K562 (cell line): ENCODE measurements at regions not wholly inside any gene's neighbourhood (a gene's known extent, or its start where the extent isn't known, plus 50 kb on each side); places are given as distances from the start of the nearest gene placed in this dataset.

Experiments used
- ATAC-seq: fragments of 200-7000 bp; cut with Tn5 transposase; 3 replicates; pipeline ENCODE4 v1.9.1; 2020; ENCODE audit warnings: moderate library complexity
- BruUV-seq: library from RNA; stranded (reverse); fragments of 400-500 nt; replicated peaks from 2 replicates; lab custom pipeline; 2021; lab: Mats Ljungman, UMichigan
- CTCF ChIA-PET: fragments of 300-600 bp; formaldehyde crosslinking; extraction: SDS; loops from one replicate; lab custom pipeline; 2021; ENCODE audit warnings: low intra/inter-chr PET ratio; lab: Yijun Ruan, JAX
- POLR2A ChIA-PET: fragments of 300-600, 350-650 bp; sonication (Branson Sonifier 250); formaldehyde crosslinking; extraction: SDS; loops from one replicate; lab custom pipeline; 2021; ENCODE audit warnings: antibody characterized with exemption, inconsistent platforms; lab: Yijun Ruan, JAX
- DNase-seq, 4 experiments: peaks; one replicate each; pipeline versions ENCODE4 v3.0.0 to v3.0.0-alpha.2; 2011 to 2018; ENCODE audit warnings: low spot score in 3 of 4, mixed read lengths in 3 of 4; ENCODE audit errors: extremely low read depth in 1 of 4
- FAIRE-seq: peaks from 2 replicates; lab custom pipeline; 2011; peaks lifted over from hg19 to GRCh38; lab: Jason Lieb, UNC
- H2AFZ ChIP-seq: 2 replicates; pipeline ENCODE4 v1.6.0; 2011; ENCODE audit warnings: low read depth, low read length, control low read depth, inconsistent platforms
- H3K27ac ChIP-seq: fragments of 200-600 bp; 3 replicates; pipeline ENCODE4 v1.8.0; 2011; ENCODE audit warnings: low read depth, mild to moderate bottlenecking, control low read depth, inconsistent platforms, low read length, moderate library complexity, mixed read lengths; ENCODE audit errors: extremely low read depth
- H3K27me3 ChIP-seq, 2 experiments: fragments of 300-600 bp in 1 of 2; 2 replicates in 1 of 2; 3 replicates in 1 of 2; pipeline versions ENCODE4 v1.6.0 to v1.8.0; 2011; ENCODE audit warnings: inconsistent platforms in 2 of 2, low read length in 2 of 2, mild to moderate bottlenecking in 1 of 2, mixed read lengths in 1 of 2, moderate library complexity in 1 of 2; ENCODE audit not compliant: control insufficient read depth in 2 of 2, insufficient read depth in 2 of 2
- H3K36me3 ChIP-seq: fragments of 300-600 bp; 3 replicates; pipeline ENCODE4 v1.8.0; 2011; ENCODE audit warnings: mild to moderate bottlenecking, low read length, inconsistent platforms; ENCODE audit not compliant: control insufficient read depth, insufficient read depth
- H3K4me1 ChIP-seq, 2 experiments: fragments of 200-600 bp in 1 of 2; replicated peaks in 1 of 2; 2 replicates in 1 of 2; 3 replicates in 1 of 2; pipeline versions ENCODE4 v1.5.1 to v1.8.0; 2011; ENCODE audit warnings: inconsistent platforms in 2 of 2, low read length in 2 of 2, mild to moderate bottlenecking in 1 of 2, mixed read lengths in 1 of 2, moderate library complexity in 1 of 2; ENCODE audit not compliant: control insufficient read depth in 2 of 2, insufficient read depth in 2 of 2
- H3K4me2 ChIP-seq: 2 replicates; pipeline ENCODE4 v1.6.1; 2011; ENCODE audit warnings: low read length, control low read depth, inconsistent platforms, mixed read lengths; ENCODE audit not compliant: insufficient read depth
- H3K4me3 ChIP-seq: fragments of 200-600 bp; sonication (generic), shearing (Covaris generic); 2 replicates; pipeline ENCODE4 v1.5.1; 2016; ENCODE audit warnings: control low read depth, inconsistent platforms
- H3K79me2 ChIP-seq: fragments of 200-600 bp; 3 replicates; pipeline ENCODE4 v1.8.0; 2011; ENCODE audit warnings: low read length, inconsistent platforms; ENCODE audit not compliant: control insufficient read depth, insufficient read depth
- H3K9ac ChIP-seq, 2 experiments: 2 replicates each; pipeline versions ENCODE4 v1.6.0 to v1.6.1; 2011; ENCODE audit warnings: low read depth in 2 of 2, low read length in 2 of 2, control low read depth in 1 of 2, inconsistent platforms in 1 of 2, mild to moderate bottlenecking in 1 of 2, mixed read lengths in 1 of 2; ENCODE audit not compliant: insufficient read depth in 1 of 2
- H3K9me1 ChIP-seq: one replicate; pipeline ENCODE4 v1.6.0; 2011; ENCODE audit warnings: inconsistent platforms, mild to moderate bottlenecking, low read length, moderate library complexity; ENCODE audit not compliant: control insufficient read depth, insufficient read depth
- H3K9me3 ChIP-seq: replicated peaks from 2 replicates; pipeline ENCODE4 v1.5.1; 2011; ENCODE audit warnings: low read depth, low read length, inconsistent platforms; ENCODE audit not compliant: control insufficient read depth, insufficient read depth
- H4K20me1 ChIP-seq: replicated peaks from 2 replicates; pipeline ENCODE4 v1.6.1; 2011; ENCODE audit warnings: low read length, inconsistent platforms, mixed read lengths; ENCODE audit not compliant: control insufficient read depth, insufficient read depth
- BRD9 ChIP-seq: fragments of 450-650 bp; IDR thresholded peaks from 2 replicates; pipeline ENCODE4 v1.6.1; 2018; ENCODE audit warnings: low read depth; ENCODE audit not compliant: partially characterized antibody
- CHD7 ChIP-seq: fragments of 200-600 bp; sonication (generic); IDR thresholded peaks from one replicate; pipeline ENCODE4 v1.6.1; 2012; ENCODE audit warnings: mild to moderate bottlenecking, low read depth, low read length, inconsistent platforms
- CREB5 ChIP-seq: fragments of 250-450 bp; sonication (Bioruptor Pico); IDR thresholded peaks from 2 replicates; pipeline ENCODE4 v1.5.0; 2020; ENCODE audit warnings: mild to moderate bottlenecking
- GABPB2 ChIP-seq: fragments of 250-450 bp; sonication (Bioruptor Pico); conservative IDR thresholded peaks from 2 replicates; pipeline ENCODE4 v1.5.1; 2021; ENCODE audit warnings: mild to moderate bottlenecking
- IRF9 ChIP-seq: fragments of 450-650 bp; IDR thresholded peaks from 2 replicates; pipeline ENCODE4 v1.6.1; 2016; ENCODE audit warnings: missing biosample characterization, missing genetic modification characterization
- SIRT6 ChIP-seq: IDR thresholded peaks from one replicate; pipeline ENCODE4 v1.6.1; 2012; ENCODE audit warnings: low read depth, mild to moderate bottlenecking, control low read depth, inconsistent platforms, low read length, moderate library complexity
- TOE1 ChIP-seq, 2 experiments: fragments of 450-650 bp in 1 of 2; sonication (generic) in 1 of 2; formaldehyde crosslinking in 1 of 2; IDR thresholded peaks; 2 replicates each; pipeline versions ENCODE4 v1.7.1 to v1.8.0; 2016 to 2022; ENCODE audit warnings: borderline replicate concordance in 2 of 2, mild to moderate bottlenecking in 2 of 2, antibody characterized with exemption in 1 of 2, inconsistent platforms in 1 of 2, low read depth in 1 of 2, missing genetic modification reagents in 1 of 2, moderate library complexity in 1 of 2
- ZNF140 ChIP-seq: fragments of 250-450 bp; sonication (Bioruptor Pico); IDR thresholded peaks from 2 replicates; pipeline ENCODE4 v1.8.0; 2021; ENCODE audit warnings: moderate library complexity, mild to moderate bottlenecking, inconsistent platforms
- WGBS: fragments of 100-300 bp; shearing (Covaris generic); methylation state at CpG from one replicate; pipeline ENCODE4 v1.1.6; 2016; ENCODE audit warnings: low coverage, mixed read lengths; ENCODE audit not compliant: insufficient coverage; ENCODE audit errors: missing lambda C conversion rate; 5-methylcytosine and 5-hydroxymethylcytosine counted together
- in situ Hi-C: fragments of 300-500 bp; cut with MboI; formaldehyde crosslinking; loops from 4 replicates; pipeline ENCODE4 v1.15.0; 2018; ENCODE audit warnings: inconsistent platforms, mixed read lengths
- intact Hi-C: fragments of 100-400 bp; cut with micrococcal nuclease; formaldehyde crosslinking; loops from 2 replicates; pipeline ENCODE4 v1.14.2; 2022

- no peak for ATAC-seq
- WGBS: 0% methylated on average over 4 of the region's 4 CpGs
- CTCF ChIA-PET: no interaction called here
- H2AFZ ChIP-seq: no peak overlapping the region
- in situ Hi-C loops: no loop called here
- no peak for DNase-seq
- H3K27ac ChIP-seq: no peak overlapping the region
- no peaks in the 10 kb centered on the region for H3K9me1 ChIP-seq
- no peaks in the 10 kb centered on the region for H3K36me3 ChIP-seq
- H3K79me2 ChIP-seq: no peaks in the 10 kb centered on the region
- no peak overlapping the region for H3K4me2 ChIP-seq
- H4K20me1 ChIP-seq: no peaks in the 10 kb centered on the region
- intact Hi-C loops: no loop called here
- no peak overlapping the region for H3K9ac ChIP-seq
- no peaks in the 10 kb centered on the region; a peak in 2 of 5 replicates for H3K27me3 ChIP-seq
- H3K4me3 ChIP-seq: no peak overlapping the region
- no peaks in the 10 kb centered on the region for H3K9me3 ChIP-seq
- no peaks in the 10 kb centered on the region for H3K4me1 ChIP-seq
- POLR2A ChIA-PET: no interaction called here
- no TSS peak for BruUV-seq
- FAIRE-seq: no peak
- no peak for TF ChIP-seq CREB5
- TF ChIP-seq SIRT6: no peak
- no peak for TF ChIP-seq BRD9
- no peak for TF ChIP-seq ZNF140
- no peak for TF ChIP-seq TOE1 (IDR thresholded peaks at IDR 0.05; ENCODE audit: borderline replicate concordance)
- TF ChIP-seq TOE1 (CRISPR knock-in tag; IDR thresholded peaks at IDR 0.05; ENCODE audit: borderline replicate concordance, low read depth): no peak
- no peak for TF ChIP-seq GABPB2 (CRISPR knock-in tag)
- TF ChIP-seq CHD7: no peak
- no peak for TF ChIP-seq IRF9 (tag)
Observed at GRCh38 chr9:110112792-110113191, 95.2 kb downstream of the C9orf152 start.
